K562 (cell line): ENCODE measurements at regions not wholly inside any gene's neighbourhood (a gene's known extent, or its start where the extent isn't known, plus 50 kb on each side); places are given as distances from the start of the nearest gene placed in this dataset.

Experiments used
- CAMTA2 ChIP-seq: fragments of 250-450 bp; sonication (Bioruptor Pico); conservative IDR thresholded peaks from 2 replicates; pipeline ENCODE4 v1.5.1; 2022
- HMG20A ChIP-seq: fragments of 450-650 bp; formaldehyde crosslinking; conservative IDR thresholded peaks from 2 replicates; pipeline ENCODE4 v1.4.0; 2020; ENCODE audit warnings: mild to moderate bottlenecking, mixed read lengths
- KLF13 ChIP-seq: fragments of 450-650 bp; IDR thresholded peaks from 2 replicates; pipeline ENCODE4 v1.6.1; 2016; ENCODE audit warnings: missing genetic modification characterization, low read depth, mild to moderate bottlenecking, missing compliant biosample characterization, moderate library complexity, borderline replicate concordance
- KLF16 ChIP-seq: IDR thresholded peaks from 2 replicates; pipeline ENCODE4 v1.6.1; 2016; ENCODE audit warnings: antibody characterized with exemption
- MECOM ChIP-seq: fragments of 250-450 bp; sonication (Bioruptor Pico); IDR thresholded peaks from 2 replicates; pipeline ENCODE4 v1.8.0; 2022; ENCODE audit warnings: inconsistent platforms
- NR1H2 ChIP-seq: sonication (generic); formaldehyde crosslinking; IDR thresholded peaks from 2 replicates; pipeline ENCODE4 v1.4.0; 2020; ENCODE audit warnings: mild to moderate bottlenecking, missing genetic modification reagents
- SIN3A ChIP-seq, 2 experiments: fragments of 150-350 bp in 1 of 2; IDR thresholded peaks; 2 replicates each; pipeline ENCODE4 v1.6.1; 2011 to 2016; ENCODE audit warnings: borderline replicate concordance in 2 of 2, low read depth in 2 of 2, low read length in 2 of 2, mild to moderate bottlenecking in 2 of 2, moderate library complexity in 2 of 2; ENCODE audit not compliant: control insufficient read depth in 1 of 2
- SMARCB1 ChIP-seq: IDR thresholded peaks from 2 replicates; pipeline ENCODE4 v1.6.1; 2011; ENCODE audit warnings: improper control_type of control experiment, low read depth; ENCODE audit not compliant: insufficient read length
- TFAM ChIP-seq: fragments of 250-450 bp; sonication (Bioruptor Pico); conservative IDR thresholded peaks from 2 replicates; pipeline ENCODE4 v1.5.0; 2021; ENCODE audit warnings: mild to moderate bottlenecking, moderate library complexity
- ZNF121 ChIP-seq: sonication (generic); formaldehyde crosslinking; conservative IDR thresholded peaks from 2 replicates; pipeline ENCODE4 v1.8.0; 2022; ENCODE audit warnings: missing genetic modification reagents
- ZNF431 ChIP-seq: sonication (generic); formaldehyde crosslinking; IDR thresholded peaks from 2 replicates; pipeline ENCODE4 v1.8.0; 2022; ENCODE audit warnings: mild to moderate bottlenecking, missing genetic modification reagents
- ZNF695 ChIP-seq: fragments of 450-650 bp; formaldehyde crosslinking; IDR thresholded peaks from 2 replicates; pipeline ENCODE4 v1.4.0; 2020; ENCODE audit warnings: mild to moderate bottlenecking, moderate library complexity
- ZNF77 ChIP-seq: fragments of 250-450 bp; sonication (Bioruptor Pico); IDR thresholded peaks from 2 replicates; pipeline ENCODE4 v1.5.0; 2020
- ZSCAN32 ChIP-seq: fragments of 450-650 bp; formaldehyde crosslinking; IDR thresholded peaks from 2 replicates; pipeline ENCODE4 v1.4.0; 2020; ENCODE audit warnings: mild to moderate bottlenecking, moderate library complexity
- TF ChIP-seq, protein P1 (sequence below), 2 experiments: fragments of 450-650 bp in 1 of 2; sonication (generic) in 1 of 2; formaldehyde crosslinking in 1 of 2; IDR thresholded peaks in 1 of 2; conservative IDR thresholded peaks in 1 of 2; 2 replicates each; pipeline versions ENCODE4 v1.6.1 to v1.8.1; 2016 to 2023; ENCODE audit warnings: mild to moderate bottlenecking in 2 of 2, moderate library complexity in 2 of 2, inconsistent platforms in 1 of 2, missing genetic modification reagents in 1 of 2
- TF ChIP-seq, protein P2 (sequence below): fragments of 450-650 bp; IDR thresholded peaks from 2 replicates; pipeline ENCODE4 v1.6.1; 2017; ENCODE audit warnings: antibody characterized with exemption
- TF ChIP-seq, protein P3 (sequence below): fragments of 450-650 bp; formaldehyde crosslinking; conservative IDR thresholded peaks from 2 replicates; pipeline ENCODE4 v1.4.0; 2022; ENCODE audit warnings: mild to moderate bottlenecking, missing genetic modification characterization
- TF ChIP-seq, protein P4 (sequence below), 2 experiments: fragments of 250-450 bp in 1 of 2; fragments of 450-650 bp in 1 of 2; sonication (Bioruptor Pico) in 1 of 2; IDR thresholded peaks; 2 replicates each; pipeline versions ENCODE4 v1.6.1 to v1.8.0; 2016 to 2021; ENCODE audit warnings: mild to moderate bottlenecking in 2 of 2, moderate library complexity in 2 of 2, missing compliant biosample characterization in 1 of 2, missing genetic modification characterization in 1 of 2

DNA sequence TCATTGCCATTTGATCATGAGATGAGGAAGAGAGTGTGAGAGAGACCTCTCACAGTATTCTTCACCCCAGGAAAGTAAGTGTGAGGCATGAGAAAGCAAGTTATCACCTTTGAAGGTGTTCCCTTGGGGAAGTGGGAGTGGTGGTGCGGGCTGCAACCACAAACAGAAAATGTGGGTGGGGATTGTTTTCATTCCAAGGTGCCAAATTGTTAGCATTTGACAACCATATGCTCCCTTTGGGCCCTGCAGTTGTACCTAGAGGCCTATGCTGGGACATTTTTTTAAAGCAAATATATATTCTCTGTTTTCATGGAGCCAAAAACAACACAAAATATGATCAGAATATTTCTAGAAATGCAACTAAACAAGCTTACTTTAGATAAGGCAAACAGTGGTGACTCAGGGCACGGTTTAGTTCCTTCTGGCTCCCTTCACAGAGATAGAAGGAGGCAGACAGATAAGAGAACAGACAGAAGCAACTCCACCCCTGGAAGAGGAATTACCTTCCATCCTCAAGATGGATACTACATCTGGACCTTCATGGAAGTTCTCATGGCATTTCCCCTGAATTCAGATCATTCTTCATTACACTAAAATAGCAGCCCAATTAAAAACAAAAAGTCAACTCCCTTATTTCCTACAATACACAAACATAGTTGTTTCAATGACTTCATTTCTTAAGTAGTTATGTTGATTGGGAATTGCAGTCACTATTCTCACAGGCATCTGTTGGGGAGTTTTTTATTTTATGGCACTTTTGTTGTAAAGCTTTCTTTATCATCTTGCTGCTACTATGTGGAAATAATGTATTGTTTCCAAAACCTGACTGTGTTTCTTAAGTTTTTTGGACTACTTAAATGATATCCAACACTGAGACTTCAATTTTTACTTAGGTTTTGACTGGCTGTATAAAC, 416.6 kb downstream of the PLK2 start (continued):
- TF ChIP-seq TFAM: no peak
- no peak for TF ChIP-seq ZNF77
- TF ChIP-seq, protein P1, sequence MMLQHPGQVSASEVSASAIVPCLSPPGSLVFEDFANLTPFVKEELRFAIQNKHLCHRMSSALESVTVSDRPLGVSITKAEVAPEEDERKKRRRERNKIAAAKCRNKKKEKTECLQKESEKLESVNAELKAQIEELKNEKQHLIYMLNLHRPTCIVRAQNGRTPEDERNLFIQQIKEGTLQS (IDR thresholded peaks at IDR 0.05): peak; percentile 48; the same call in 1 of the 2 replicates
- TF ChIP-seq, protein P1 (CRISPR knock-in tag; conservative IDR thresholded peaks at IDR 0.05): no peak
- TF ChIP-seq ZSCAN32: no peak
- TF ChIP-seq MECOM: 0 out of 2 replicates have a peak, but pooled peaks have one; percentile 42
- TF ChIP-seq, protein P2, sequence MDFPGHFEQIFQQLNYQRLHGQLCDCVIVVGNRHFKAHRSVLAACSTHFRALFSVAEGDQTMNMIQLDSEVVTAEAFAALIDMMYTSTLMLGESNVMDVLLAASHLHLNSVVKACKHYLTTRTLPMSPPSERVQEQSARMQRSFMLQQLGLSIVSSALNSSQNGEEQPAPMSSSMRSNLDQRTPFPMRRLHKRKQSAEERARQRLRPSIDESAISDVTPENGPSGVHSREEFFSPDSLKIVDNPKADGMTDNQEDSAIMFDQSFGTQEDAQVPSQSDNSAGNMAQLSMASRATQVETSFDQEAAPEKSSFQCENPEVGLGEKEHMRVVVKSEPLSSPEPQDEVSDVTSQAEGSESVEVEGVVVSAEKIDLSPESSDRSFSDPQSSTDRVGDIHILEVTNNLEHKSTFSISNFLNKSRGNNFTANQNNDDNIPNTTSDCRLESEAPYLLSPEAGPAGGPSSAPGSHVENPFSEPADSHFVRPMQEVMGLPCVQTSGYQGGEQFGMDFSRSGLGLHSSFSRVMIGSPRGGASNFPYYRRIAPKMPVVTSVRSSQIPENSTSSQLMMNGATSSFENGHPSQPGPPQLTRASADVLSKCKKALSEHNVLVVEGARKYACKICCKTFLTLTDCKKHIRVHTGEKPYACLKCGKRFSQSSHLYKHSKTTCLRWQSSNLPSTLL: no peak
- TF ChIP-seq KLF13 (tag): no peak
- TF ChIP-seq, protein P3, sequence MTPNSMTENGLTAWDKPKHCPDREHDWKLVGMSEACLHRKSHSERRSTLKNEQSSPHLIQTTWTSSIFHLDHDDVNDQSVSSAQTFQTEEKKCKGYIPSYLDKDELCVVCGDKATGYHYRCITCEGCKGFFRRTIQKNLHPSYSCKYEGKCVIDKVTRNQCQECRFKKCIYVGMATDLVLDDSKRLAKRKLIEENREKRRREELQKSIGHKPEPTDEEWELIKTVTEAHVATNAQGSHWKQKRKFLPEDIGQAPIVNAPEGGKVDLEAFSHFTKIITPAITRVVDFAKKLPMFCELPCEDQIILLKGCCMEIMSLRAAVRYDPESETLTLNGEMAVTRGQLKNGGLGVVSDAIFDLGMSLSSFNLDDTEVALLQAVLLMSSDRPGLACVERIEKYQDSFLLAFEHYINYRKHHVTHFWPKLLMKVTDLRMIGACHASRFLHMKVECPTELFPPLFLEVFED (CRISPR knock-in tag): no peak
- no peak for TF ChIP-seq HMG20A
- no peak for TF ChIP-seq ZNF695 (CRISPR knock-in tag)
- TF ChIP-seq ZNF431: no peak
- no peak for TF ChIP-seq NR1H2
- TF ChIP-seq SIN3A (IDR thresholded peaks at IDR 0.05; ENCODE audit: borderline replicate concordance in 2 of 2, control insufficient read depth in 1 of 2, low read depth in 2 of 2, low read length in 2 of 2): no peak
- TF ChIP-seq, protein P4, sequence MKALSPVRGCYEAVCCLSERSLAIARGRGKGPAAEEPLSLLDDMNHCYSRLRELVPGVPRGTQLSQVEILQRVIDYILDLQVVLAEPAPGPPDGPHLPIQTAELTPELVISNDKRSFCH (CRISPR knock-in tag; IDR thresholded peaks at IDR 0.05): no peak
- TF ChIP-seq, protein P4 (tag; IDR thresholded peaks at IDR 0.05): no peak
- TF ChIP-seq ZNF121: no peak
- no peak for TF ChIP-seq SMARCB1
- no peak for TF ChIP-seq KLF16
- no peak for TF ChIP-seq CAMTA2 (CRISPR knock-in tag)
